ENCODE measurements at regions not wholly inside any gene's neighbourhood (a gene's known extent, or its start where the extent isn't known, plus 50 kb on each side); places are given as distances from the start of the nearest gene placed in this dataset.
A peak's percentile ranks its signal among the peaks of the same experiment; 100 is the strongest.

GRCh38 chr13:64746845-64747244, 2483.3 kb downstream of the PCDH9 start:
- H3K4me3 ChIP-seq (ENCODE audit: low read length) = no peak overlapping the region
- no peak for DNase-seq (ENCODE audit: low read depth)
- no peak for TF ChIP-seq CTCF (IDR thresholded peaks at IDR 0.05; ENCODE audit: insufficient read depth, low read depth, low read length, missing control alignments)

- no peak for TF ChIP-seq CTCF (IDR thresholded peaks at IDR 0.05; ENCODE audit: insufficient read depth, low read depth, low read length, missing control alignments)
- no peak overlapping the region for H3K4me3 ChIP-seq (ENCODE audit: low read length)
- DNase-seq (ENCODE audit: low read depth) = no peak
Observed at GRCh38 chr13:64740493-64740892, 2489.6 kb downstream of the PCDH9 start.

- H3K4me3 ChIP-seq (ENCODE audit: low read length) = no peak overlapping the region
- DNase-seq (ENCODE audit: low read depth) = no peak
- no peak for TF ChIP-seq CTCF (IDR thresholded peaks at IDR 0.05; ENCODE audit: insufficient read depth, low read depth, low read length, missing control alignments)
Observed at GRCh38 chr13:64725492-64725891, 2504.6 kb downstream of the PCDH9 start.

GRCh38 chr13:64723724-64724123, 2506.4 kb downstream of the PCDH9 start:
- no peak for TF ChIP-seq CTCF (IDR thresholded peaks at IDR 0.05; ENCODE audit: insufficient read depth, low read depth, low read length, missing control alignments)
- no peak overlapping the region for H3K4me3 ChIP-seq (ENCODE audit: low read length)
- DNase-seq (ENCODE audit: low read depth) = peak; percentile 93

GRCh38 chr13:64718116-64718515, 2512.0 kb downstream of the PCDH9 start:
- no peak for TF ChIP-seq CTCF (IDR thresholded peaks at IDR 0.05; ENCODE audit: insufficient read depth, low read depth, low read length, missing control alignments)

GRCh38 chr13:64716936-64717335, 2513.2 kb downstream of the PCDH9 start:
- H3K4me3 ChIP-seq (ENCODE audit: low read length) = no peak overlapping the region
- DNase-seq (ENCODE audit: low read depth) = no peak
- TF ChIP-seq CTCF (IDR thresholded peaks at IDR 0.05; ENCODE audit: insufficient read depth, low read depth, low read length, missing control alignments) = no peak

More at GRCh38 chr13:64718116-64718515, 2512.0 kb downstream of the PCDH9 start:
- no peak for DNase-seq (ENCODE audit: low read depth)
- no peak overlapping the region for H3K4me3 ChIP-seq (ENCODE audit: low read length)

GRCh38 chr13:64709079-64709478, 2521.1 kb downstream of the PCDH9 start:
- no peak overlapping the region for H3K4me3 ChIP-seq (ENCODE audit: low read length)
- TF ChIP-seq CTCF (IDR thresholded peaks at IDR 0.05; ENCODE audit: insufficient read depth, low read depth, low read length, missing control alignments) = no peak
- DNase-seq (ENCODE audit: low read depth) = no peak

Measured in epithelial cell of esophagus (primary cell).